GM21390 (cell line): ENCODE measurements at regions not wholly inside any gene's neighbourhood (a gene's known extent, or its start where the extent isn't known, plus 50 kb on each side); places are given as distances from the start of the nearest gene placed in this dataset.
"Not testable (repeated sequence)": the region's sequence is repeated elsewhere in the genome, so short reads cannot be mapped to it uniquely, and the experiment has no call there.

Experiments used
- ATAC-seq: cut with Tn5 transposase; IDR thresholded peaks from one replicate; pipeline ENCODE4 v1.9.1; 2021; ENCODE audit not compliant: unreplicated experiment

DNA sequence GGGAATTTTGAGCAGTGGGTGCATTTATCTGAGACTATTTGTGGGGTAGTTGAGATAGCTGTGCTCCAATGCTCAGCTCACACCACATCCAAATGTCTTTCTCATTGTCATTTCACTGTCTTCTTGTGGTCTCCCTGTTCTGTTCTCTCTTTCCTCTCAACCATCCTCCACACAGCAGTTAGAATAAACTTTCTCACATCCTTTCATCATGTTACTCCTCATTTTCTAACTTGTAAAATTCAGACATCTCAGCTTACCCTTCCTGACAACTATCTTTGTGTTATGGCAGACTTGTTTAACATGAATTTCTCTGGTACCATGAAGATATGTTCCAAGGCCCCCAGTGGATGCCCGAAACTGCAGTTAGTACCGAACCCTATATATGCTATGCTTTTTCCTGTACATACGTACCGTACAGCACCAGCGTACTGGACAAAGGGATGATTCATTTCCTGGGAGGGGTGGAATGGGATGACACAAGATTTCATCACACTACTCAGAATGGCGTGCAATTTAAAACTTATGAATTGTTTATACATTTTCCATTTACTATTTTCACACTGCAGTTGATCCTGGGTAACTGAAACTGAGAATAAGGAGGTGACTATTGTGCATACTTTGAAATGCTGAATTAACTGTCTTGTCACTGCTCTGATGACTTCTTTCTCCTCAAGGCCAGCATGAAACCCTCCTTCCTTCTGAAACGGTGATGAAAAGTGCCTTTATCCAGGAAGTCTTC lies 177.1 kb upstream of the SLC38A2 start:
- no peak for ATAC-seq

DNA sequence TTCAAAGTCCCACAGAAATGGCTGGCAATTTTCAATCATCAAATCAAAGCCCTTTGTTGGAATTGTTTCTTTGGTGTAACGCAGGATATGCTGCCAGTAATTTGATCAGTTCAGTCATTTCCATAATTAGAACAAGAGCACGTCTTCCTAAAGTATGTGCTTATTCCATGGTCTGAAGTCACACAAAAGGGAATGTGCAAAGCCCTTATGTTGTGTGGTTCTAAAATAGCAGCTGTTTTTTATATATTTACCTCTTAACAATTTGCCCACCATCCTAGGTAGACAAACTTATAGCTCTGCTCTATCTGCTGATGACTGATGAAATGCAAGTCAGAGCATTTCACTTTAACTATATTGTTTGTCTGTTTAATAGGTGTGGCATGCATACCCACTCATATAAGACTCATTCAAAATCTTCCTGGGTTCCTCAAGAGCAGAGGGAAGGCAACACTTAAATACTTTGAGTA lies 176.1 kb upstream of the SLC38A2 start:
- ATAC-seq: no peak

DNA sequence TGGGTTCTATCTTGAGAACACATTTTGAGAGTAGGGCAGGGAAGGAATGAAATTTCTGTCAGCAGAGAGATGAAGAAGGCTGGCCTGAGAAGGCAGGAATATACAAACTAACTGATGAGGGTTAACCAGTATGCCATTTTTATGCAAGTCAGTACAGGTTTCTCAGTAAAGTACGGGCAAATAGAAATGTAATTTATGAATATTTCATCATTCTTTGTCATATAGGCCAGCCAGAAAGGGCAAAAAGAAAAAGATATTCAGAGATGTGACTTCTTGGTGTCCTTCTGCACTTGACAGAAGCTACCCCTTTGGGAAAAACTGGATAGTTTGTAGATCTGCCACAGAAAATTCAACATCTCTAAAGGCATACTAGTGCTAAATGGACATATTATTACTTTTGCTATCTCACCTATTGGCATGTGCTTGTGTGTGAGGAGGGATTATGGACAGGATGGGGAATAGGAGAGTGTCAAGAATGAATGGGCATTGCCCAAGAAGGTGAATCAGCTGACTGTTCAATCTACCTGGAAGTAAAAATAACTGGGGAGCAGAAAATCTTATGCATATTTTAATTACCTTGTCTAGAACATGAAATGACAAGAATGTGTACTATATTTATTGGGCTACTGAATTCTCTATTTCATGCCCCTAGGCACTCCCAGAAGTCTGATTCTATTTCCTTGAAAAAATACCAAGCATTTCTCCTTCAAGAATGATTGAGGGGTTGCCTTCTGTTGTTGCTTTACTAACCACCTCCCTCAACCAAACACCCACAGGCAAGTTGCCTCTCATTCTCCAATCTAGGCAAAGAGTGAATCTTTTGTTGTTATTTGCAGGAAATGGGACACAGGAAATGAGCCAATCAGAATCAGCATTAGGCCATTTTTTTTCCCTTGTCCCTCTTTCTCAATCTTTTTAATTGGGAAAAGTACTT lies 175.1 kb upstream of the SLC38A2 start:
- ATAC-seq: no peak

DNA sequence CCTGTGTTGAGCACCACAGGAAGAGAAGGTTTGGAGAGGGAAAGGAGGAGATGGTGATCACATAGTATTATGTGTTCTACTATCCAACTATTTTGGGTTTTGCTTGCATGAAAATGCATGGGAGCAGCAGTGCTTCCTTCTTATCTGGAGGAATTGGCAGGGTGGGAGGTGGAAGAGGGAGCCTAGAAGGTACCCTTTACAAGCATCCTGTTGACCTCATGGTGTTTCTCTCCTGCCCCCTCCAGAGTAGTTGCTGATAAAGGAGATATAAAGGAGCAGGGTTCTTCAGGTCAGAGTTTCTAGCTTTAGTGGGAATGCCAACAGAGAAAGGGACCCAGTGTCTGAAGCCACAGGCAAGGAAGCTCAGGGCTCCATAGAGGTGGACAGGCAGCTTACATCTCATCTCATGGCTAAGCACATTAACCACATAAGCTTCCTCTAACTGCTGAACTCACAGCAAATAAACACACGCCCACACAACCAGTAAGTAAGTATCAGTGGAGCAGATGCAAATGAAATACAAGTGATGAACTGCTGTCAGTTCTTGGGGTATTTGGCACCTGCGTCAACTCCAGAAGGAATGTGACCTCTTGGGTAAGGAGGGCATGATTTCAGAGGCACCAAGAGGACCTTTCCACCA lies 174.2 kb upstream of the SLC38A2 start:
- ATAC-seq: peak; percentile 95

DNA sequence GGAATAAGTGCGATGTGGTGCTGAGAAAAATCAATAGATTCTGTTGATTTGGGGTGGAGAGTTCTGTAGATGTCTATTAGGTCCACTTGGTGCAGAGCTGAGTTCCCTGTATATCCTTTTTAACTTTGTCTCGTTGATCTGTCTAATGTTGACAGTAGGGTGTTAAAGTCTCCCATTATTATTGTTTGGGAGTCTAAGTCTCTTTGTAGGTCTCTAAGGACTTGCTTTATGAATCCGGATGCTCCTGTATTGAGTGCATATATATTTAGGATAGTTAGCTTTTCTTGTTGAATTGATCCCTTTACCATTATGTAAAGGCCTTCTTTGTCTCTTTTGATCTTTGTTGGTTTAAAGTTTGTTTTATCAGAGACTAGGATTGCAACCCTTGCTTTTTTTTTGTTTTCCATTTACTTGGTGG lies 170.8 kb upstream of the SLC38A2 start:
- not testable (repeated sequence) for ATAC-seq

DNA sequence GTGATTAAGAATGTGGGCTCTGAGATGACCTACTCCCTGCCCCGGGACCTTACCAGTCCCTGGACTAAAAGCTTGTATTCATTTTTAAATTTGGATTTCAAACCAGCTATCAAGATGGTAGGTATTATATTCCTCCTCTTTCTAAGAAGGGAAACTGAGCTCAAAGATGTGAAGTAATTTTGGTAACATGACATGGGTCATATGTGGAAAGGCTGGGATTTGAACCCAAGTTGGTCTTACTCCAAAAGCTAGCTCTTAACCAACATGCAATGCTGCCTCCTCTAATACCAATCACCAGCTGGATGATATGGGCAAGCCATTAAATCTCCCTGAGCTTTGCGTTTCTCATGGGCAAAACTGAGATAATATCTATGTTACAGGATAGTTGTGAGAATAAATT lies 166.4 kb upstream of the SLC38A2 start:
- ATAC-seq: no peak

DNA sequence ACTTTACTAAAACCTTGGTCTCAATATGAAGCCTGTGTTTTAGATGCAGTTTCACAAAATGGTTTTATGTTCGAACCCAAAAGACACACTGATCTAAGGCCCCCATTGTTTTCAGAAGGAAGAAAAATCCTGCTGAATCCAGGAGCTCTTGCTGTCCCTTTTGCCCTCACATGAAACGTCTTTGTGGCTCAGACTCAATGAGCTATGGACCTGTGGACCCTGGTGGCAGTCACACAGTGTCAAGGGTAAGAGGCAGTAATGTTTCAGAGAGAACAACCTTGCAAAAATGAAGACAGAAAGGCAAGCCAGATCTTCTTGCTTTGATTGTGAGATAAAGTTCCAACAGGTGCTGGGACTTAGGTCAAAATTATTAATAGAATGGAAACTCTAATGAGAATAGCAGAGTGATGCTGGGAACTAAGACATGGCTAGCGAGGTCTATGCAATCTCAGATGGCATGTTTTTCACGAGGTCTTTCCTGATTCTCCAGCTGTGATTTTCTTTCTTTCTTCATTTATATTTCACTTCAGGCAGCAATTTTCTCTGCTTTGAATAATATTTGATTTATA lies 164.9 kb upstream of the SLC38A2 start:
- no peak for ATAC-seq

DNA sequence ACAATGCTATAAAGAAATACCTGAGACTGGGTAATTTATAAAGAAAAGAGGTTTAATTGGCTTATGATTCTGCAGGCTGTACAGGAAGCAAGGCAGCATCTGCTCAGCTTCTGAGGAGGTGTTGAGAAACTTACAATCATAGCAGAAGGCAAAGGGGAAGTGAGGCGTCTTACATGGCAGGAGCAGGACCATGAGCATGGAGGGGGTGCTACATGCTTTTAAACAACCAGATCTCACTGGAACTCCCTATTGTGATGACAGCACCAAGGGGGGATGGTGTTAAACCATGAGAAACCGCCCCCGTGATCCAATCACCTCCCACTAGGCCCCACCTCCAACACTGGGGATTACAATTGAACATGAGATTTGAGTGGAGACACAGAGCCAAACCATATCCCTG lies 163.7 kb upstream of the SLC38A2 start:
- peak; percentile 64 for ATAC-seq

DNA sequence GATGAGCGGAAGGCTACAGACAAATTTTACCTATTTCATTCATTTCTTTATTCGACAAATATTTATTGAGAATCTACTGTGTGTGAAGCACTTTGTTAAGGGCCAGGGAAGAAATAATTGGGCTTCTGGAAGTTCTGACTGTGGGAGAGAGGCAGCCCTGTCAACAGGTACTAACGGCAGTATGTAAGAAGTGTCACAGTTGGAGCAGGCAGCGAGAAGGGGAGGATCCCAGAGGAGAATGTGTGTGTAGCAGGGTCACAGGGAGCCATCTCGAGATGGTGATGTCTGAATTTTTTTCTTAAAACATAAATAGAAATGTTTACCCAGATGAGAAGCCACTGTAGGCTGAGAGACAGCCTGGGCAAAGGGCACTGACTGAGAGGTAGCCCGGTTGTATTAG lies 163.3 kb upstream of the SLC38A2 start:
- ATAC-seq: no peak

DNA sequence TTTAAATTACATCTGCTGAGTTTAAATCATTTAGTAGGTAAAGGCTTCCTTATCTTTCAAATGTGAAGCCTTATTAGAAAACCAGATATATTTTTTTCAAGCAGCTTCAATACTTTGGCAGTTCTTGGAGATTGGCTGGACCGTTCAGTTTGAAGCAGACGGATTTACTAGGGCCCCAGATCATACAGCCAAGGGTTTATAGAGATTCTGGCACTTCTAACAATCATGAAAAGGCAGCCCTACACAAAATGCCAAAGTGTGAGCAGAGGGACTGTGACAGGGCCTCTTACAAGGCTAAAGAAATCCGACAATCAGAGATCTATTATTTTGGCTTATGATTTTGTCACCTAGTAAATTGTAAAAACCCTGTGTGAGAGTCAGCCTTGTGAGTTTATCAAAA lies 162.8 kb upstream of the SLC38A2 start:
- ATAC-seq: no peak

DNA sequence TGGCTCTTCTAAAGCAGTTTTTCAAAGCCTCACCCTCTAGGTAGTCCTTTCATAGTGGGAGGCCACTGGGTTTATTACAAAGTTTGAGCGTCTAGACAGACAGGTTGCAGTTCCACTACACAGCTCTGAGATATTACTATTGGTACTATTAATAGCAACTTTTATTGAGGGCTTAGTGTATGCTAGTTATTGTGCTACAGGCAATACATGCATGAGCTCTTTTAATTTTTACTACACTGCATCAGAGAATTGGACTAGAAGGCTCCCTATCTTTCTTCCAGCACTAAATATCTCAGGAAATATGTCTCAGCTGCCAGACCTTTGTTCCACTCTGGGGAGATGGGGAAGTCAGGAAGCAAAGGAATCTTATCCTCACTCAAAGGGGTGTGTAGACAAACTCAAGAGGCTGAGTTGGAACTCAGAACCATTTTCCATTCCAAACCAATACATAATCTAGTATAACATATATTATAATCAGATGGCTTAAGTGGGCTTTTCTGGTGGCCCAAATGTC lies 161.8 kb upstream of the SLC38A2 start:
- no peak for ATAC-seq

DNA sequence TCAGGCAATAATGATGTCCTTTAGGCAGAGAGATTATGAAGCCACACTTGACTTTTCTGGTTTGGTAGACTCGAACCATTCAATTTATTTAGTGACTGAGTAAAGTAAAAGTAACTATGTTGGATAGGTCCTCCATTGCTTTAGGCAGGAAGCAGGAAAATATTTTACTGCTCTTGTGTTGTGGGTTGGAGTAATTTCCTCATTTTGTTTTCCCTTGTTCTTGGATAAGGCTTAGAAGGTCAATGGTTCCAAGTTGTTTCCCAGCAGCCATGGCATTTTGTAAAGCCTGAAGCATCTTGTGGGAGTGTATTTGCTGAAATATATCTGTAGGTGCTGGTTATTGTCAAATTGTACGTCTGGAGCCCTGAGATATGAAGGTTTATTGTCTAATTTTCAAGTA lies 161.2 kb upstream of the SLC38A2 start:
- ATAC-seq: no peak

DNA sequence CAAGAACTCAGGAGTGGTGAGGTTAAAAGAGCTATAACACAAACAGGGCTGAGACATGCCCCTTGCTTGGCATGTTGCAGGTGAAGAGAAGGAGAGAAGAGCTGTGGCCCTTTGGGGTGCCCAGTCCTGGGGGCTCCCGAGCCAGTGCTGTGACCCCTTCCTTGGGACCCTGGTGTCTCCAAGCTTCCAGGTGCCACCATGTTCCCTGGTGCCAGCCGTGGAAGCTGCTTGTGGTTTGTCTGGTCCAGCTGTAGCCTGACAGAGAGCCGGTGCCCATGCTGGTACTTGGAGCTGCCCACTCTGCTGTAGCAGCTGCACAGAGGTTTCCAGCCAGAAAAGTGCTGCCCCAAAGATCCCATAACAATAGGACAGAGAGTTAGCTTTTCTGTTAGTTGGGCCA lies 159.2 kb upstream of the SLC38A2 start:
- ATAC-seq: no peak

DNA sequence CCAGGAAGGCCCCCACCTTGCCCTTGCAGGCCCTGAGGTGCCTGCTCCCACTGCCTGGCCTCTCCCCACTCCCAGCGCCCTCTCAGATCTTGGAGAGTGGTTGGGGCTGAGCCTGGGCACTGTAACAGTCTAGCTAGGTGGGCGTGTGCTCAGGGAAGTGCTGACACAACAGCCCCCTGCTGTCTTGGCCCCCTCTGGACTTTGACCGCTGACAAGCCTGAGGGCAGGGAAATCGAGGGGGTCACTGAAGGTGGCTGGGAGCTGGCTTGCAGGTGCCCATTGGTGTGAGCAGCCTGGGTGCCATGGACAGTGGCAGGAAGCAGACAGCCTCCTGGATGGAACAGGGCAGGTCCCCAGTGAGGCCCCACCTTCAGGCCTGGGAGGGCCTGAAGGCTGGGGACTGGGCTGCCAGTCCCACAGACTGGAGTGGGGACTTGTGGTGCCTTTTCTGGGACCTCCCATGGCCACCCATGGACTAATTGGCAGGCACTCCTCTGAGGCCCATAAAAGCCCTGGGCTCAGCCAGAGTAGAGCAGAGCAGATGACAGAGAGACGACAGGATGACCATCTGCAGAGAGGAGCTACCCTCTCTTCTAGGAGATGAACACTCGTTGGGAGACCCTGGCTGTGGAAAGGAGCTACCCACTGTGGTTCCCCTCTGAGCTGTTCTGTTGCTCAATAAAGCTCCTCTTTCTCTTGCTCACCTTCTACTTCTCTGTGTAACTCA lies 158.6 kb upstream of the SLC38A2 start:
- ATAC-seq: no peak

DNA sequence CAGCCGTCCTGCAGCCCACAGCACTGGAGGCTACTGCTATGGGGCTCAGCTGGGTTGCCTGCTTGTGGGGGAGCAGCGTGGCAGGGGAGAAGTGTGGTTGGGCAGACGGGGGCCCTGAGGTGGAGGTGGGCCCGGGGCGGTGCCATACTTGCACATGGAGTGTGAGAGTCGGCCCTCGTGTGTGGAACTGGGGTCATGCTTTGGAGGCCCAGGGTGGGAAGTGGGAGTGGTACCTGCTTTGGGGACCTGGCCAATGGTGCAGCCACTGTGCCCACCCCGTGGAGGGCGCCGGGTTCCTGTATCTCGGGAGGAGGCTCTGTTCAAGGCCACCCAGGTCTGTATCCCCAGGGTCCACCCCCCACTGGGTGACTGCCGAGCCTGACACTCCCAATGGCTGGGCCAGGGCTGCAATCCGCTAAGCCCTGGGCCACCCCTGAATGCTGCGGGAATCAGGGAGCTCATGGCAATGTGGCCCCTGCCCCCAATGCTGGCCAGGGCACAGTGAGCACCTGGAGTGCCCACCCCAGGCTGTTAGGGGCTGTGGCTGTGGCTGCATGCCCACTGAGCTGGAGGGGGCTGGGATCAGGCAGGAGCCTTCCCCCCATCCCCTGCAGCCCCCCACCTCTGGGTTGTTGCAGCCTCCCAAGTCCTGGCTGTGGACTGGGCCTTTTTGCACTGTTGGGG lies 157.9 kb upstream of the SLC38A2 start:
- no peak for ATAC-seq

DNA sequence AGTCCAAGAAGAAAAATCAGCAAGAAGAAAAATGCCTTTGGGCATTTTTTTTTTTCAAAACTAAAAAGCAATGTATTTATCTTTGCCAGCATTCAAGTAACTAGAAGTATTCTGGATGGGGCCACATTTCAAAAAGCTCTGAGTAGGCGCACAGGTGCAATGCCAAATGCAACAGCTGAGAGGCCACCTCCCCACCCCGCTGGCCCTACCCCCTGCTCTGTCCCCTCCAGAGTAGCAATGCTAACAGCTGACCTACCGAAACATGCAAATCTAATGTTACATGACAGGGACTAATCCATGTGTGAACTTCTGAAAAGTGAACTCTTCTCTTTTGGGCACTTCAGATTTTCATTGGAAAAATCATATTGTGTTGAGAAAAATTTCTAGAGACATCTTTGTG lies 153.7 kb upstream of the SLC38A2 start:
- ATAC-seq: no peak

DNA sequence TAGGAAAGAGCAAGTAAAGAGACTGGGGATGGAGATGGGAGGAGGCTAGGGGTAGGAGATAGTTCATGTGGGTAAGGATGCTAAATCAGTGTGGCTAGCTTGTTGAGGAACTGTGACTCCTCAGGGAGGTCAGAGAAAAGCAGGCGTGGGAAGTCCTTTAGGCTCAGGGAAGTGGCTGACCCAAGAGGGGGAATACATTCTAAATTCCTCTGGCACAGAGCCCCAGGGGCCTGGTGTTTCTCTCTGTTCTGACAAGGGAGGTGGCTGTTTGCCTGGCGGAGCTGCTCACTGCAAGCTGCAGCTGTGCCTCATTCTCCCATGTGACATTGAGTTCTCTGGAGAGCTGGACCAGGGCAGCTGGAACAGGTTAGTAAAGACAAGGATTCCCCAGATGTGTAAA lies 152.2 kb upstream of the SLC38A2 start:
- no peak for ATAC-seq

DNA sequence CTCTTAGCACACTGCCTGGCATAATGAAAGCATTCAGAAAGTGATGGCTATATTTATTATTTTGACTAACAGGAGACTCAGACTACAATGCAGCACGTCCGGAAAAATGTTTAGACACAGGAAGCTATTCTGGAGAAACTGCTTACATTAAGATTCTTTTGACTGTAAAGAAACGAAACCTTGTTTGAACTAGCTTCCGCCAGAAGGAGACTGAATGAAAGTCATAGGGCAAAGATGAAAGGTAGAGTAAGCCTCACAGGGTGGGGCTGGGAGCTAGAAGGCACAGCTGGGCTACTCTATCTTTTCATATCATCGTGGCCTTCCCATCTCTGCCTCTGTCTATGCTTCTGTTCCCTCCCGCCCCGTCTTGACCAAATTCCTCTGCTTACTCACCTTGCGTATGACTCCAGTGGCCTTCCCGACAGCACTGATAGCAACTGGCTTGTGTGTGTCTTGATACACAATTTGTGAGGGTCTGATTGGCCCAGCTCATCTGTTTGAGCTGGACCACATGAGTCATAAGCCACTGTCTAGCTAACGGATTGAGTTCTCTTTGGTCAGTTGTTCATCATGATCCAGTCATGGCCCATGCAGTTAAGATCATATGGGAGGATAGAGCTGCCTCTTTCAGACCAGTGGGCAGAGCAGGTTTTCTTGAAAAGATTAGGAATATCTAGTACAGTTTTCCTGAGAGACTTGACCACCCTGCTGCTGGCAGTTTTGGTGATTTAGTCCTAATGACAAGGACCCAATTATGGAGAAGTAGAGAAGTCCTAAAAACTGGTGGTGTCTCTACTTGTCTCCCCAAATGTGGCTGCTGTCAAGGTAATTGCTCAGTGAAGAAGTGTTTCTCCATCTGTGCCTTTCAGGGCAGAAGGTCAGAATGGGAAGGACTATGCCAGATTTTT lies 151.5 kb upstream of the SLC38A2 start:
- ATAC-seq: no peak

DNA sequence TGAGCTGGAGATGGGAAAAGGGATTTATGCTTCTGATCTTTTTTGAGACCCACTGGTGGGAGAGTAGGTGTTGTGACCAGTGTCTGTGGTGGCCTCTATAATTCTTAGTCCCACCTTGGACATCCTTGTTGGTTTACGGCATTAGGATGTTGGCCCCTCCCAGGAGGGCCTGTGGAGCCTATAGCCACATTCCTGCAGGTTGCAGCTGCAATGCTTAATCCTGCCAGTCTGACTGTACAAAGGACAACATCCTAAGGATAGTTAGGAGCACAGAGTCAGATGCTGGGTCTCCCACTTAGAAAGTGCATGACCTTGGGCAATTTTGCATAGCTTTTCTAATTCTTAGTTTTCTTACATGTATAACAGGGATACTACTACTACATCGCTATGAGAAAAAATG lies 150.9 kb upstream of the SLC38A2 start:
- ATAC-seq: no peak
